HK-2 (cell line): ENCODE measurements at regions not wholly inside any gene's neighbourhood (a gene's known extent, or its start where the extent isn't known, plus 50 kb on each side); places are given as distances from the start of the nearest gene placed in this dataset.

ENCODE experiments used
- DNase-seq: peaks from one replicate; pipeline ENCODE4 v3.0.0-alpha.2; 2018; ENCODE audit not compliant: unreplicated experiment

GRCh38 chr2:6068429-6068828 lies 376.2 kb downstream of the SOX11 start:
- no peak for DNase-seq

- no peak for DNase-seq
These were observed 377.2 kb downstream of the SOX11 start for GRCh38 chr2:6069381-6069780.

DNA sequence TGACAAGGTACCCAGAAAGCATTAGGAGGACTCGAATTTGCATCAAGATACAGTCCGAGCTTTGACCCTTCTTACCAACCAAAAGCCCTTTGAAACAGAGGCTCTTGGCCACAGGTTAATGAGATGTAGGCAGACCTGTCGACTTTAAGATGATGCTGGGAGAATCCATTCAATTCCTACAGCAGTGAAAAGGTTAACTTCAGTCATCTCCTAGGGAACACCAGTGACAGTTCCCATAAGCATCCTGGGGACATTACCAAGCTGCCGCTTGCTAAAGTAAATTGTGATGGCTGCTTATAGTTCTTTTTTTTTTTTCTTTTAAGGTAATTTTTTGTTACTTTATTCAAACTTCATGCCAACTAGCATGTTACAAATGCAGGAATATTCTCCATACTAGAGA lies 379.3 kb downstream of the SOX11 start:
- no peak for DNase-seq

GRCh38 chr2:6072276-6072675 lies 380.1 kb downstream of the SOX11 start:
- no peak for DNase-seq

- no peak for DNase-seq
These were observed 380.6 kb downstream of the SOX11 start for GRCh38 chr2:6072768-6073167.

GRCh38 chr2:6073191-6074088 lies 381.3 kb downstream of the SOX11 start:
- no peak for DNase-seq

GRCh38 chr2:6074089-6074643 lies 382.0 kb downstream of the SOX11 start:
- no peak for DNase-seq

DNA sequence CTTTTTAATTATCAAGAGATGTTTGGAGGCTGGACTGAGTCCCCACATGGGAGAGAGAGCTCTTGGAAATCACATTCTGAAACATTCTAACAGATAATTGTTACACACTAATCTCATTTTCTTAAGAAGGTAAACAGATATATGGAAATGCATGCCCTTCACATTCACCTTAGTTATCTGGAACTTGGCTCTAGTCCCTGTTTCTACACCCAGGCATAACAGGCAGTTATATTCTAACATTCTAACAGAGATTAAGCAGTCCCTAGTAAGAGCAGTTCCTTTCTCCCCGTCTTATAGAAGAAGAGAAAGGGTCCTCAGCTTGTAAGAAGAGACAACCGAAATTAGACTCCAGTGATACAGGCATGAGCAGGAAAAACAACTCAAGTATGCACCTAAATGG lies 385.4 kb downstream of the SOX11 start:
- DNase-seq, result no peak

- DNase-seq, result no peak
These were observed 386.2 kb downstream of the SOX11 start for GRCh38 chr2:6078414-6078813.

- DNase-seq, result no peak
These were observed 387.2 kb downstream of the SOX11 start for GRCh38 chr2:6079405-6079804.

DNA sequence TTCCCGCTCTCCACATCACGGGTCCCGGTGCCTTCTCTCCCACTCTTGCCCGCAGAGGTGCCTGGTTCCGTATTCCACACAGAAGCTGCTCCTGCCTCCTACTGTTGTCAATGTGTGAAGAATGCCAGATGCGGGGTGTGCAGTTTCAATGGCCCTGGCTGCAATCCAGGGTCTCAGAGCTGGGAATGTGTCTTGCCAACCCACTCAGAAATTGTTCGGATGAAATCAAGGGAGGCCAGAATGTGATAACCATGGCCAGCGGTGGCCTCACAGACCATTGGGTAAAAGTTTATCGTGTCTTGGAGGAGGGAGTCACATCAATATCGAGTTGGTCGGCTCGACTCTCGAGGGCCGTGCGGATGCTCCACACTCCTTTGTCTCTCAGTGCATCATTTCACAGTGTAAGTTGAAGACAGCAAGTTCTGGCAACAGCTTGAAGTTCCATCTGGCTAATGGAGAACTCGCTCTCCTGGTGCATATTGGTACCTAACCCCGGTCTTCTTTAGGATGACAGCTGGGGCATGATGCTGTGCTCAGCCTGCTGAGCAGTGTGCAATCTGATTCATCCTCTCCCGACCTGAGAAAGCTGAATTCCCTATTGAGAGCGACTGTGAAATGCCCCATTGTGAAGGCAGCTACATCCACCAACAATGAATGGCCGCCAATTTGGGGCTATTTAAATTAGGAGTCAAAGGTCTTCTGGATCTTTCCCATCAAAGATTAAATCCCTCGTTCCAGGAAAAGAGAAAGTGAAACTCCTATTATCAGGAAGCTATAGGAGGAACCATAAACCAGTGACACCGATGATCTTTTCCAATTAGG lies 389.0 kb downstream of the SOX11 start:
- DNase-seq, result no peak

- no peak for DNase-seq
These were observed 389.9 kb downstream of the SOX11 start for GRCh38 chr2:6081955-6082624.

GRCh38 chr2:6082625-6083018 lies 390.4 kb downstream of the SOX11 start:
- no peak for DNase-seq

DNA sequence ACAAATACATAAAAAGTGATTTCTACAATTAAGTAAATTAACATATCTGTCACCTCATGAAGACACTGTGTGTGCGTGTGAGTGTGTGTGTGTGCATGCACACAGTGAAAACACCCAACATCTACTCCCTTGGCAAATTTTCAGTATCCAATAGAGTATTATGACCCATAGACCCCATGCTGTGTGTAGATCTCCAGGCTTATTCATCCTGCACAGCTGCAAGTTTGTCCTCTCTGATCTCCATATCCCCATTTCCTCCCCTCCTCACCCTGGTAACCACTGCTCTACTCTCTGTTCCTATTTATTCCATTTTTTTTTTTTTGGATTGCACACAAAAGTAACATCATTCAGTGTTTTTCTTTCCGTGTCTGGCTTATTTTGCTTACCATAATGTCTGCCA lies 391.0 kb downstream of the SOX11 start:
- no peak for DNase-seq

DNA sequence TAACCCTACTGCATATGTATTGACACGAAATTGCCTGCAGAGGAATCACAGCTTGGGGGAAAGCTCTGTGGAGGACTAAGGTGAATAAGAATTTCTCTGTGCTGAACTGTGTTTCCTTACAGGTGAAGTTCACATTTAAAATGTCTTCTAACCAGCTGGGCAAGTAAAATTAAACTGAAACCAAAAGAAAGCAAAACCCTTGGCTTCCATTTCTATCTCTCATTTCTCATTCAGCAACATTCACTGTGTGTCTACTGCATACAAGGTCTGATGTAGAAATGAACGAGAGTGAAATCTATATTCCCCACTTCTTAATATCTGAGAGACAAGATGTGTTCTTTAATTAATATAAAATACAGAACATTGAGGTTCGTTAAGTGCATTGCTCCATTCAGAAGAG lies 397.3 kb downstream of the SOX11 start:
- no peak for DNase-seq

- DNase-seq, result no peak
These were observed 411.2 kb downstream of the SOX11 start for GRCh38 chr2:6103372-6103771.

- no peak for DNase-seq
These were observed 411.8 kb downstream of the SOX11 start for GRCh38 chr2:6103949-6104348.

GRCh38 chr2:6107290-6107689 lies 415.1 kb downstream of the SOX11 start:
- DNase-seq, result no peak

GRCh38 chr2:6109831-6110230 lies 417.6 kb downstream of the SOX11 start:
- DNase-seq, result no peak

DNA sequence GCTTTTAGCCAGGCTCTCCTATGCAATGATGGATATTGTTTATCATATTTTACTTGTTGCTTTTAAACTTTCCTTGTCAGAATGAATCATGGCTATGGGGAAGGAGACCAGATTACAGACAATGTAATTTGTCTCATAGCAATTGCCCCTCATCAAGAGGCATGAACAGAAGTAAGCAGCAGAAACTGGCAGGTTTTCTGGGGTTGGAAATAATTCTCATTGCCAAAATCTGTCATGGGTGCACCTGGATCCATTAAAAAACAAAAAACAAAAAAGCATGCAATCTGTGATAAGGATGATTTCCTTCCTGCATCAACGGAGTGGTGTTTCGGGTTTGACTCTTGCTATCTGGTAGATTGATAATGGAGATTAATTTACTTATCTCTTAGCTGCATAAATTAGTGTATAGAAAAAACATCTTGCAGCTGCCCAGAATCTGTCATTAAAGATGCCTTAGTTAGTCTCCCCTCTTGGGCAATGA lies 419.6 kb downstream of the SOX11 start:
- DNase-seq, result no peak

DNA sequence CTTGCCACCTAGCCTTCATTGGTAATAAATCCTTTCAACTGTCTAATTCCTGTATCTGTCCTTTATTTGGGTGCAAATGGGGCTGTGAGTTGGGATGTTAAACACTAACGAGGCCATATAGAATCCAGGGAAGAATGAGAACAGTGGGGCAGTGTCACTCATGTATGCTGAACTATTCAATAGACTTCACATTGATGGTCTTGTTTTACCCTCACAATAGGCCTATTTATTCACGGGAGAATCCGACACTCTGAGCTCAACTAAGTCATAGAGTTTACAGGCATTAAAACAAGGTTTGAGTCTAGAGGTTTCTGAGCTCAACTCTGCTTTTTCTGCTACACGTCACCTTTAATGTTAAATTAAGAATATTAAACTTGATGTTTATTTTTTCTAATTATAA lies 421.6 kb downstream of the SOX11 start:
- no peak for DNase-seq

- DNase-seq, result no peak
These were observed 435.5 kb downstream of the SOX11 start for GRCh38 chr2:6127718-6128117.
